WTC11 (cell line): ENCODE measurements at regions not wholly inside any gene's neighbourhood (a gene's known extent, or its start where the extent isn't known, plus 50 kb on each side); places are given as distances from the start of the nearest gene placed in this dataset.

Source experiments
- ATF2 ChIP-seq: sonication (generic); formaldehyde crosslinking; IDR thresholded peaks from 2 replicates; pipeline ENCODE4 v1.8.1; 2022; ENCODE audit warnings: low read depth, missing genetic modification reagents, borderline replicate concordance
- CDX4 ChIP-seq: fragments of 250-450 bp; sonication (Bioruptor Pico); IDR thresholded peaks from 2 replicates; pipeline ENCODE4 v1.9.0; 2021; ENCODE audit warnings: moderate library complexity, mild to moderate bottlenecking, inconsistent platforms, borderline replicate concordance
- CTCF ChIP-seq: fragments of 200-600 bp; IDR thresholded peaks from 2 replicates; pipeline ENCODE4 v1.8.0; 2022; ENCODE audit warnings: antibody characterized with exemption
- E2F5 ChIP-seq: sonication (generic); formaldehyde crosslinking; IDR thresholded peaks from 2 replicates; pipeline ENCODE4 v1.8.1; 2022; ENCODE audit warnings: mild to moderate bottlenecking, moderate library complexity, missing genetic modification reagents
- MAX ChIP-seq: sonication (generic); formaldehyde crosslinking; IDR thresholded peaks from 2 replicates; pipeline ENCODE4 v1.8.0; 2022; ENCODE audit warnings: mild to moderate bottlenecking, missing genetic modification reagents
- NFE2L1 ChIP-seq: sonication (generic); formaldehyde crosslinking; IDR thresholded peaks from 2 replicates; pipeline ENCODE4 v1.8.1; 2023; ENCODE audit warnings: missing genetic modification reagents
- NR1H2 ChIP-seq: sonication (generic); formaldehyde crosslinking; IDR thresholded peaks from 2 replicates; pipeline ENCODE4 v1.9.0; 2021; ENCODE audit warnings: mild to moderate bottlenecking, moderate library complexity, missing genetic modification reagents
- USF2 ChIP-seq: sonication (generic); formaldehyde crosslinking; IDR thresholded peaks from 2 replicates; pipeline ENCODE4 v1.8.1; 2023; ENCODE audit warnings: mild to moderate bottlenecking, missing genetic modification reagents, moderate library complexity
- ZNF281 ChIP-seq: sonication (generic); formaldehyde crosslinking; IDR thresholded peaks from 2 replicates; pipeline ENCODE4 v1.8.0; 2023; ENCODE audit warnings: mild to moderate bottlenecking, missing genetic modification reagents

- TF ChIP-seq ATF2, result no peak
- no peak for TF ChIP-seq CDX4 (CRISPR knock-in tag)
- TF ChIP-seq NFE2L1 (CRISPR knock-in tag), result no peak
- TF ChIP-seq USF2 (CRISPR knock-in tag), result no peak
- TF ChIP-seq ZNF281 (CRISPR knock-in tag), result no peak
- TF ChIP-seq CTCF, result no peak
- no peak for TF ChIP-seq E2F5 (CRISPR knock-in tag)
- no peak for TF ChIP-seq MAX (CRISPR knock-in tag)
- TF ChIP-seq NR1H2 (CRISPR knock-in tag), result no peak
Measured at GRCh38 chr5:72619677-72620076, 112.5 kb upstream of the ZNF366 start.
